ENCODE measurements at regions not wholly inside any gene's neighbourhood (a gene's known extent, or its start where the extent isn't known, plus 50 kb on each side); places are given as distances from the start of the nearest gene placed in this dataset.

DNA sequence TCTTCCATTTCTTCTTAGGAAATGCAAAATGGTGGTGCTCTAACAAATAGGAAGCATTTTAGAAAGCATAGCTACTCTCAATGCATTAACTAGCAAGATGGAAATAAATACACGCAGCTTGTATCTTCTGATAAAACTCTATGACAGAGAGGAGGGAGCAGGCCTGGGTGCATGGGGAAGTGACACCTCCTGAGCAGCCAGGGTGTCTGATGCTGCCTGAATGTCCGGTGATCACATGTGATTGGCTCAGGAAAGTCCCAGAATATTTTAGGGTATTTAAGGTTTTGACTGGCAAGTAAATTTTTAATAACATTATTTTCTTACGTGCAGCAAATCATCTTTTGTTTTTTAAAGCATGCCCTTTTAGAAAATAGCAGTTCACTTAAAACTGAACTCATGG is 261.0 kb upstream of the KLF6 start:
- TF ChIP-seq POLR2A (IDR thresholded peaks at IDR 0.05; ENCODE audit: low read depth, low read length) (no peak), PAX5 (IDR thresholded peaks at IDR 0.05; ENCODE audit: insufficient read depth, low read length, severe bottlenecking) (no peak), TAF1 (IDR thresholded peaks at IDR 0.05; ENCODE audit: low read depth, low read length) (no peak), POLR2AphosphoS5 (IDR thresholded peaks at IDR 0.05; ENCODE audit: low read depth, low read length) (no peak), POU2F2 (IDR thresholded peaks at IDR 0.05; ENCODE audit: low read depth, low read length) (no peak)
